PC-3 (cell line): ENCODE measurements at regions not wholly inside any gene's neighbourhood (a gene's known extent, or its start where the extent isn't known, plus 50 kb on each side); places are given as distances from the start of the nearest gene placed in this dataset.

Experiments used
- CTCF ChIP-seq: fragments of 300-600 bp; sonication (generic); conservative IDR thresholded peaks from 2 replicates; pipeline ENCODE4 v1.5.1; 2017; ENCODE audit warnings: antibody characterized with exemption, low read depth, mild to moderate bottlenecking, low read length
- EZH2 ChIP-seq: fragments of 300-600 bp; sonication (generic); IDR thresholded peaks from one replicate; pipeline ENCODE4 v1.6.1; 2017; ENCODE audit warnings: antibody characterized with exemption, mild to moderate bottlenecking, low read length; ENCODE audit not compliant: unreplicated experiment
- EZH2phosphoT487 ChIP-seq: fragments of 300-600 bp; sonication (generic); IDR thresholded peaks from 2 replicates; pipeline ENCODE4 v1.6.1; 2018; ENCODE audit warnings: mild to moderate bottlenecking, antibody characterized with exemption, low read length, borderline replicate concordance

- no peak for TF ChIP-seq CTCF
- no peak for TF ChIP-seq EZH2phosphoT487
- TF ChIP-seq EZH2 = no peak
Measured at GRCh38 chr1:235047331-235047871, 81.2 kb downstream of the TOMM20 start.
